ENCODE measurements at regions not wholly inside any gene's neighbourhood (a gene's known extent, or its start where the extent isn't known, plus 50 kb on each side); places are given as distances from the start of the nearest gene placed in this dataset.

GRCh38 chr6:49370518-49370917 lies 92.5 kb downstream of the MMUT start:
- intact Hi-C loops (cut with DNase I; ENCODE audit: low total_unique reads) (no loop called here), in situ Hi-C loops (cut with MboI; ENCODE audit: low pct_ligation_motif_present in 1 of 4, low pct_unique_long_range_greater_than_20kb in 1 of 4, low sequenced_read_pairs in 3 of 4) (no loop called here)
- 41 to 57% methylated on average over 2 of the region's 2 CpGs for WGBS, 2 donors (ENCODE audit: low coverage in 1 of 2)

GRCh38 chr6:49366539-49366938 lies 96.5 kb downstream of the MMUT start:
- no peaks in the 10 kb centered on the region for H3K36me3 ChIP-seq
- no peaks in the 10 kb centered on the region for H3K27me3 ChIP-seq
- H3K27ac ChIP-seq, result no peak overlapping the region
- DNase-seq, result no peak
- intact Hi-C loops (cut with DNase I; ENCODE audit: low total_unique reads), result no loop called here
- no peaks in the 10 kb centered on the region for H3K9me3 ChIP-seq
- 96% methylated on average over 2 of the region's 2 CpGs; no CpG with 5 or more reads in 1 of the 2 donors for WGBS, 2 donors (ENCODE audit: low coverage in 1 of 2)
- in situ Hi-C loops (cut with MboI; ENCODE audit: low pct_ligation_motif_present in 1 of 4, low pct_unique_long_range_greater_than_20kb in 1 of 4, low sequenced_read_pairs in 3 of 4), result no loop called here
- H3K4me1 ChIP-seq, result no peaks in the 10 kb centered on the region
- TF ChIP-seq POLR2AphosphoS5 (IDR thresholded peaks at IDR 0.05), result no peak
- TF ChIP-seq CTCF (IDR thresholded peaks at IDR 0.05), result no peak
- TF ChIP-seq POLR2A (IDR thresholded peaks at IDR 0.05), result no peak
- TF ChIP-seq EP300 (IDR thresholded peaks at IDR 0.05; ENCODE audit: low read depth), result no peak
- no peak overlapping the region for H3K4me3 ChIP-seq

More at GRCh38 chr6:49370518-49370917, 92.5 kb downstream of the MMUT start:
- H3K27ac ChIP-seq, result no peak overlapping the region
- TF ChIP-seq CTCF (IDR thresholded peaks at IDR 0.05), result no peak
- no peak for TF ChIP-seq POLR2AphosphoS5 (IDR thresholded peaks at IDR 0.05)
- no peak for TF ChIP-seq POLR2A (IDR thresholded peaks at IDR 0.05)
- no peak for TF ChIP-seq EP300 (IDR thresholded peaks at IDR 0.05; ENCODE audit: low read depth)
- no peaks in the 10 kb centered on the region for H3K4me1 ChIP-seq
- H3K36me3 ChIP-seq, result no peaks in the 10 kb centered on the region
- no peaks in the 10 kb centered on the region for H3K9me3 ChIP-seq
- H3K4me3 ChIP-seq, result no peak overlapping the region
- no peaks in the 10 kb centered on the region for H3K27me3 ChIP-seq
- no peak for DNase-seq

- H3K4me3 ChIP-seq, result no peak overlapping the region
- H3K36me3 ChIP-seq, result no peaks in the 10 kb centered on the region
- no peak for DNase-seq
- H3K4me1 ChIP-seq, result no peaks in the 10 kb centered on the region
- no peak for TF ChIP-seq EP300 (IDR thresholded peaks at IDR 0.05; ENCODE audit: low read depth)
- no peak overlapping the region for H3K27ac ChIP-seq
- WGBS, 2 donors (ENCODE audit: low coverage in 1 of 2), result 91 to 100% methylated on average over 2 to 7 of the region's 7 CpGs
- no peaks in the 10 kb centered on the region for H3K9me3 ChIP-seq
- intact Hi-C loops (cut with DNase I; ENCODE audit: low total_unique reads) (no loop called here), in situ Hi-C loops (cut with MboI; ENCODE audit: low pct_ligation_motif_present in 1 of 4, low pct_unique_long_range_greater_than_20kb in 1 of 4, low sequenced_read_pairs in 3 of 4) (no loop called here)
- H3K27me3 ChIP-seq, result no peaks in the 10 kb centered on the region
Measured at GRCh38 chr6:49348561-49348960, 114.5 kb downstream of the MMUT start.

GRCh38 chr6:49342410-49342809 lies 120.6 kb downstream of the MMUT start:
- no peak overlapping the region for H3K27ac ChIP-seq
- H3K9me3 ChIP-seq, result no peaks in the 10 kb centered on the region
- H3K36me3 ChIP-seq, result no peaks in the 10 kb centered on the region
- WGBS, 2 donors (ENCODE audit: low coverage in 1 of 2), result 68 to 91% methylated on average over 4 to 6 of the region's 6 CpGs
- H3K27me3 ChIP-seq, result no peaks in the 10 kb centered on the region
- in situ Hi-C loops (cut with MboI; ENCODE audit: low pct_ligation_motif_present in 1 of 4, low pct_unique_long_range_greater_than_20kb in 1 of 4, low sequenced_read_pairs in 3 of 4), result no loop called here
- no peaks in the 10 kb centered on the region for H3K4me1 ChIP-seq
- TF ChIP-seq POLR2AphosphoS5 (IDR thresholded peaks at IDR 0.05), result no peak
- TF ChIP-seq CTCF (IDR thresholded peaks at IDR 0.05), result no peak
- no peak for TF ChIP-seq EP300 (IDR thresholded peaks at IDR 0.05; ENCODE audit: low read depth)
- no peak for TF ChIP-seq POLR2A (IDR thresholded peaks at IDR 0.05)
- intact Hi-C loops (cut with DNase I; ENCODE audit: low total_unique reads), result no loop called here
- H3K4me3 ChIP-seq, result no peak overlapping the region
- DNase-seq, result no peak

- TF ChIP-seq CTCF (IDR thresholded peaks at IDR 0.05) (no peak), EP300 (IDR thresholded peaks at IDR 0.05; ENCODE audit: low read depth) (no peak), POLR2A (IDR thresholded peaks at IDR 0.05) (no peak), POLR2AphosphoS5 (IDR thresholded peaks at IDR 0.05) (no peak)
- Histone ChIP-seq H3K27ac (no peak overlapping the region), H3K27me3 (no peaks in the 10 kb centered on the region), H3K9me3 (no peaks in the 10 kb centered on the region), H3K4me3 (no peak overlapping the region), H3K36me3 (no peaks in the 10 kb centered on the region), H3K4me1 (no peaks in the 10 kb centered on the region)
- WGBS, 2 donors (ENCODE audit: low coverage in 1 of 2), result 72 to 80% methylated on average over 2 to 3 of the region's 3 CpGs
- no peak for DNase-seq
- intact Hi-C loops (cut with DNase I; ENCODE audit: low total_unique reads) (no loop called here), in situ Hi-C loops (cut with MboI; ENCODE audit: low pct_ligation_motif_present in 1 of 4, low pct_unique_long_range_greater_than_20kb in 1 of 4, low sequenced_read_pairs in 3 of 4) (no loop called here)
Measured at GRCh38 chr6:49341869-49342268, 121.2 kb downstream of the MMUT start.
